Fibroblast of upper back skin (primary cell): ENCODE measurements at regions not wholly inside any gene's neighbourhood (a gene's known extent, or its start where the extent isn't known, plus 50 kb on each side); places are given as distances from the start of the nearest gene placed in this dataset.

Experiments
- DNase-seq: peaks from one replicate; pipeline ENCODE4 v3.0.0-alpha.2; 2013

DNA sequence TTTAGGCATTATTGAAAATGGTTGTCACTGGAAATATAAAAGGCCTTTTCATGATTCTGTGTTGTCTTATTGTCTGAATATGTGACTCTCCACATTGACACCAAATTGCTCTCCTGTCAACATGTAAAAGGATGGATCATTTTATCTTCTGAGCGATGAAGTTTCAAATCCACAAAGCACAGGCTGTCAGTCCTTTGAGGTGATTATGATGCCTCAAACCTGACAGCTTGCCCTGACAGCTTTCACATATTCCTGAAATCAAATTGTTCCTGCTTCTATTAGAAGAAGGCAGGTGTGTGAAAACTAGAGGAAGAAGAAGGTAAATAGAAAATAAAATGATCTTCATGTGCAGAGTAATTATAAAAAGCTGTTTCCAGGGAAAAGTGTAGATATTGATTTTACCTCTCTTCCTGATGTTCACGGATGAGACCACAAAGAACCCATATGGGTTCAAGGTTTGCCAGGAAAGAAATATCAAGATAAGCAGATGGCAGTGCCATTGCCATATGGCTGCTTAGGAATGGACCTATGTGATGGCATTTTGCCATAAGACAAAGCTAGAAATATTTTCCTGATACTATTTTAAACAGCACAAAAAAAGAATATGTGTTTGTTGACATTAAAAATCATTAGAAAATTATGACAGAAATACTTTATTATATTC is 1006.3 kb upstream of the AGA start:
- DNase-seq, result no peak

DNA sequence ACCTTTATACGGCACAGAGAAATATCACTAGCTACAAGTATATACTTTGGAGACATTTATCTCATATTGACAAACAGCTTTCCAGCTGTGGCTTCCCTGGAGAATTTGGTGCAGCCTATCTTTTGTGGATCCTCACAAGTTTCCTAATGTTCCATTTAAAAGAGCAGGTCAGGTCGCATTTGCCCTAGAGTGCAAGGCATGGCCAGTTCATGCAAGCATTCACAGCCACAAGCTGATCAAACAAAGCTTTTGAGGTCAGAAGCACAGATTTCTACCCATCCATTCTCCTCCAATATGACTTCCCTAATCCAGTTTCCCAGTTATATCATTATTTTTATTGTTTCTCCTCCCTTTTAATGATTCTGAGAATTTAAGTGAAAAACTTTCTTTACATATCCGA is 1008.4 kb upstream of the AGA start:
- no peak for DNase-seq

DNA sequence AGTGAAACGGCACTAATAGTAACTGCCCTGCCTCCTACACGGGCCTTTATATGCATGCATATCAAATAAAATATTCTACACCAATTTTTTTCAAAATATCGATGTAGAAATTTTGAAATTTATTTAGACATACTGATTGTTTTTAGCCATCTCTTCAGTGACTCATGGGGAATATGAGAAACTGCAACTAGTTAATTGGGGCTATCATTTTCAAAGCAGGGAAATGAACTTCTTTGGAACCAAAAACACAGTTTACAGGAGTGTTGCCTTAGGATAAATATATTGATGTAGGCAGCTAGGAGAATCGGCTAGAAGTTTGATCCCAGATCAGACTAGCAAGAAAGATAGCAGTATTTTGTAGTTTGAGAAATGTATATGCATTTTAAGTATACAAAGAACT is 1010.8 kb upstream of the AGA start:
- DNase-seq, result no peak

DNA sequence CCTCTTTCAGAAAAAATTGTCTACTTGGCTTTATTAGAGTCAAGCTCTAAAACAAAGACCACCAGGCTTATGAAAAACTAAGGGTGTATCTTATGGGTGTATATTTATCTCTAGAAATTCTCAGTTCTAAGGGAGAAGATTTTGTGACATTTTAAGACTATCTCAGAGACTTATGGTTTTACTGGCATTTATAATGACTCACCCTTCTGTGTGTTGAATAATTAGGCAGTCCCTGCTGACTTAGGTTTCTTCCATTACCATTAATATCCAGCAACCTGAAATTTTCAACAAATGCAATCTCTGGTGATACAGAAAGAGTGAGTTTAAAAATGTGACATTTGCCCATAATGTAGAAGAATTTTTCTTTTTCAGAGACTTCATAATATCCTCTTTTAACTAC is 1015.0 kb upstream of the AGA start:
- no peak for DNase-seq

DNA sequence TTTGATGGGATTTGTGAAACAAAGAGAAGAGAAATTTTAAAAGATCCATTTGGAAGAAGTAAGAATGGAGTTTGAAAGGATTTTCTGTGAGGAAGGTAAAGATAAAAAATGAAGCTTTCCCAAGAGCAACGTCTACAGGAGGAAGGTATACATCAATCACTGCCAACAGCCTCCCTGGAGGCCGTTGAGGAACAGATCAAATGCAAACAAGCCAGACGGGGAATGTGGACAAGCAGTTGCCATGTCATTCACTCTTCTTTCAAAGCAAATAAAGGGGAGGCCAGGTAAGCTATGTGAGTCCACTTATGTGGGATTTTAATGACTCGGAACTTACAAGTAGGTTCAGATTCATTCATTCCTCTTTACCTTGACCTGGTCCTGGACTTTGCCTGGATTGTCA is 1020.5 kb upstream of the AGA start:
- no peak for DNase-seq

DNA sequence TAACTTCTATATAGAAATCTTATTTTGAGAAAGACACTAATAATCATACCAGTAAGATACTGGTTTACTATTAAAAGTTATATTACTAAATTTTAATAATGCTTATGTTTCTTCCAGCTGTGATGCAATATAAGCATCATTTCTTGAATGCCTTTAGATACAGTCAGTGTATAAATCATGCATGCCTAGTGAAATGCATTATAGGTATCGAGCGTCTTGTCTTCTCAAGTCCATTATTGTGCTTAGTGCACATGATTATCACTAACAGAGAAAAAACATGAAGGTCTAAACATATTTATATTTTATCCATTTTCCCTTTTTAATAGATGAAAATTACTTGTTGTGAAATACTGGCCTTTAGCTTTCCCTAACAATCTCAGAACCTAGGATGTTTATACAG is 1021.5 kb upstream of the AGA start:
- no peak for DNase-seq

DNA sequence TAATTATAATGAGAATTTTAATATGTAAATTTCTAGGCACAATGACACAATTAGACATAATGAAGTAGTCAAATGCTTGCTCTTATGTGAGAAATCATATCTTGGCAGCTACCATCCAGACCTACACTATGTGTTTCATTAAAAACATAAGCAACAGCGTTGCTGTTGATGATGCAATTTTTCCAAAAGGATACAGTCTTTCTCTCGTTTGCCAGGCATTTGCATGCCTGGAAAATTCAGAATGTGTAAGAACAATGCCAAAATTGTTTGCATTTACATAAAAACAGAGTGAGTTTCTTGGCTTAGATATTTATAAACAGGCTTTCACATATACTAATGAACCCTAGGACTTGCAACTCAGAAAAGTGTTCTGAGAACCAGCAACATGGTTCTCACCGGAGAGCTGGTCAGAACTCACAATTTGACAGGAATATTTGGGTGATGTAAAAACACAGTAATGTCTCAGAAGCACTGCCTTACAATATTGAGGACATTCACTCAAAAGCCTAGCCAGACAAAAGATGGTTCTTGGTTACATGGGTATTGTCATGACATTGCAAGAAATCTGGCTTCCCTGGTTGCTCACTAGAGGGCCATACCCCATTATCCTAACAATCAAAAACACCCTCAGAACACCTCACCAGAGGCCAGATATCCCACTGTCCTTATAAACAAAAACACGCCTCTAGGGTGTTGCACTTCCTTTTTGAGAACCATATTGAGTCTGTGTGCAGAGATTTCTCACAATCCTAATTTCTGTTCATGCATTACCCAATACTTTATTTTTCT is 1029.0 kb upstream of the AGA start:
- DNase-seq, result no peak

DNA sequence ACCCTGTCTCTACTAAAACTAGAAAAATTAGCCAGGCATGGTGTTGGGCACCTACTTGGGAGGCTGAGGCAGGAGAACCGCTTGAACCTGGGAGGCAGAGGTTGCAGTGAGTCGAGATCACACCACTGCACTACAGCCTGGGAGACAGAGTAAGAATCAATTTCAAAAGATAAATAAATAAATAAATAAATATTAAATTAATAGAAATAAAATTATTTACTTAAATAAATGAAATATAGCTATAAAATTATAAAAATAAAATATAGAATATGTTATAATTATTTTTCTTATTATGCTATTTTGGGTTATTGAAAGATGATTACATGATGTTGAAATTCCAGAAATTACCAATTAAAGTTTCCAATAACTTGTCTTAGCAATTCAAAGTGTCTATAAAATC is 1029.8 kb upstream of the AGA start:
- DNase-seq, result no peak

DNA sequence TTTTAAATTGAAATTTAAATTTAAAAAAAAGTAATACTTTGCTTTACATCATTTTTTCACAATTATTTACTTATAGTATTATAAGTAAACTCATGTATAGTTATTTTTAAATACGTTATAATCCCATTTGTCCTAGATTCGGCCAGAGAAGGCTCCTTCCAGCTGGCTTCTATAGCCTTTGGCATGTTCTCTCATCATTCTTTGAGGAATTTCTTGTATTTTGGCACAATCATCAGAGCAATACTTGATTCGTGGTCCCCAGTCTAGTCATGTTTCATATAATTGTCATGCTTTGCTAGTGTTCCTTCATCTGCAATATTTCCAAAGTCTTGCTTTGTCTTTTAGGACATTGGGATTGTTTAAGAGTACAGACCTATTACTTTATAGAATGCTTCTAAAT is 1037.9 kb upstream of the AGA start:
- no peak for DNase-seq

DNA sequence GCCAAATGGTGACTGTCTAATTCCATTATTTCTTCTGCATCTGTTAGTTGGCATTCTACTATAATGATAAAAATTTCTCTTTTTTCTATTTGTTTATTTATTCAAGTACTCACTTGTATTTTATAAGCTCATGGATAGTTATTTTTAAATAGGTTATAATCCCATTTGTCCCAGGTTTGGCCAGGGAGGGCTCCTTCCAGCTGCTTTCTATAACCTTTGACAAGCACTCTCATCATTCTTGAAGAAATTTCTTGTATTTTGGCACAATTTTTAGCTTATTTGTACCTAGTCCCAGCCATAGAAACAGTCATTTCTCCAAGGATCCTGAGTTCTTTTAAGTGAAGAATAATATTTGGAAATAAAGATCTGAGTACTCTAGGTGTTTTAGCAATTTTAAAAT is 1038.6 kb upstream of the AGA start:
- no peak for DNase-seq

DNA sequence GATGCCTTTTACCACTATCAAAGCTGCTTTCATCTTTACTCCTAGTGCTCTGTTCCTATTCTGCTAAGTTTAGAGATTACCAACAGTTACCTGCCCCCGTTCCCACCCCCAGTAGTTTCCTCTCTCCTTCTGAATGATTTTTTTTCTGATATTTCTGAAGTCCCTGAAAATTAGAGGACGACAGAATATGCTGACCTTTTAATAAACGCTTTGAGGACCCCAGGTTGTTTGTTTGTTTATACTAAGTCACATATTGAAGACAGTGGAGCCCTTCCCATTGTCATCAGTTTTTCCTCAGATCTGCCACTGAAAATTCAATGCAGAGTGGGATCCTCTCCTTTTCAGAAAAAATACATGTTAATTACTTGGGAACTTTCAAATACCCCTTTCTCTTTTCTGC is 1039.3 kb upstream of the AGA start:
- DNase-seq, result no peak

DNA sequence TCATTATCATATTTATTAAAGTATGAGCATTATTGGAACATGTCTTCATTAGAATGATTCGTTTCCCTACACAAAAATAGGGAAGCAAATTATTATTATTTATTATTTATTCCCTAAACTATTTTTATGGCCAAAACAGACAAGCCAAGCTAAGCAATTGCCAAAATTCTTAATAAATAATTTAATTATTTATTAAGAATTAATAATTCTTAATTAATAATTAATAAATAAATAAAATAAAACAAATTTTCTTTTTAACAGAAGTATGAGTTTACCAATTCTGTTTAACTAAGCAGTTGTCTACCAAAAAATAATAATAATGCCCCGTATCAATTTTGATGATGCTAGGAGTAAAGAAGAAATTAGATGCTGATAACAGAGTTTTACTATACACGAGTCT is 1080.8 kb upstream of the AGA start:
- no peak for DNase-seq

DNA sequence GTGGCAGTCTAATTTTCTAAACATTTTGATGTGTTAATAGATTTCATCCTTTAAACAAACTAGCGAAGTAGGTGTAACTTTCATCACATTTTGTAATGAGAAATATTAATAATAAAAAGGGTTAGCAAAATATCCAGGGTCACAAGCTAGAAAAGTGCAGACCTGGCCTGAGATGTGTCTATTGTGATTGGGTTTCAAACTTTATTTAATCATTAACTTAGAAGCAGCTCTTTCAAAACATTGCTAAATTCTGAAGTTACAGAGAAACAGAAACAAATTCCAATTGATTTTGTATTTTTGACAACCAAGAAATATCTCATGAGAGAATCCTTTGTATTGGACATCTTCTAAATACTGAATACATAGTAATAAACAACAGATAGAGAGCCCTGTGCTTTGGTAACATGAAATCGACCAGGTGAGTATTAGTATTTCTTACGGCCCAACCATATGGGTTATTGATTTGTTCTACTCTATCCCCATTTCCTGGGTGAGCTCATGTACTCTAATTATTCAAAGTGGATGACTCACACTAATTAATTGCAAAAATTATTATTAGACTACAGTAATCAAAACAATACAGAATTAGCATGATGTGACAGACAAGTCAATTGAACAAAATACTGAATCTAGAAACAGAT is 1093.8 kb upstream of the AGA start:
- no peak for DNase-seq

DNA sequence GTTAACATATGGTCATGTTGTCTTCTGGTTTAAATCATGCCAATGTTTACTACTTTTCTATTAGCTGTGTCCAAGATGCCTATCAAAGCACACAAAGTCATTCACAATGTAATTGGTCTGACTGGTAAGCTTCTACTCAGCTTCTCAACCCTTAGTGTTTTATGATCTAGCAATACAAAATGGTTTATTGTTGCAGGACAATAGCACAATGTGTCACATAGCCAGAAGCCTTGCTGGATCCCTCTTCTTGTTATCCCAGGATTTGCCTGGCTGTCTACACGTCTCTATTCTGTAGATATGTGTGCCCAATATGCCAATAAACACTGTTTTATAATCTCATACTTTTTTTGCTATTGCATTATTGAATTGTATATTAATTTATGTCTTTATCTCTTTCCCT is 1111.0 kb upstream of the AGA start:
- DNase-seq, result no peak

DNA sequence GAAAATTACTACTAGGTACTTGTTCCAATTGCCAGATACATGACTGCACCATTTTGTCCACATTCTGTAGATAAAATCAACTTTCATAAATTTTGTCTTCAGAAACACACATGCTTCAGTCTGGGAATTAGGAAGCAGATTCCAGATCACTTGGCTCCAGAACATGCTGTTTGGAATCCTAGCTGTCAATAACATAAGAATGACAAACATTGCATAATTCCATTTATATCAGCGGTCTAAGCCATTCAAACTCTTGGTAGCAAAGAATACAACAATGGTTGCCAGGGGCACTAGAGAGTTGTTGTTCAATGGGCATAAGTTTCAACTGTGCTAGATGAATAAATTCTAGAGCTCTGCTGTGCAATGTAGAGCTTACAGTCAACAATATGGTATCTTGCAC is 1112.1 kb upstream of the AGA start:
- no peak for DNase-seq

DNA sequence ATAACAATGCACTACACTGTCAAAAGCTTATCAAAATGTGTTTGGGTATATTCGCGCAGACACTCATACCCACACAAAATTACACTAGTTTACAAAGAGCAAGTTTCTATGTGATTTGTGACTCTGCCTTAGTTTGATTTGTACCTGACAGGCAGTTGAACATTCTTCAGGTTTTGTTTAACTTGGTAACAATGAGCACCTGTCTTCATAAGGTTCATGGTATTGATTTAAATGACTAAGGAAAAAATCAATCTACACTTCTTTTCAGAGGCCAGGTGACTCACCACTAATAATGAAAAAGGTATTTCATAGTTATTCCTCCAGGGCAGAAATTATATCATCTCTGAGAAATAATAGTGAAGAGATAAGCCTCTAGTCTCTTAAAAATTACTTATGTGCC is 1114.6 kb upstream of the AGA start:
- no peak for DNase-seq

DNA sequence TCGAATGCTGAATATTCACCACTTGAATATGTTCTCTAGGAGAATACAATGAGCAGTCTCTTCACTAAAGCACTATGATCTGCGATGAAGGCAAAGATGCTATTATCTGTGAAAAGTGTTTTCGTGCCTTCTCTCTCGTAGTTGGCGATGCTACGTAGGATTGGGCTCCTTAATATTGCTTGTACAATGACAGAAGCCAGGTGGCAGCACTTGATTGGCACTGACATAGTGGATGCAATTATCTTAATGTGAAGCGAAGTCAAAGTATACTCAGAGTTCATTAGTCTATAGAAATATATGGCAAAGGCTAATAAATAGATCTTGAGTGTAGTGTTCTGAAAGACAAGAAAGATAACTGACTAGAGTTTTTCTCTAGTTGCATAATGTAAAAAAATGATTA is 1135.7 kb upstream of the AGA start:
- DNase-seq, result no peak

DNA sequence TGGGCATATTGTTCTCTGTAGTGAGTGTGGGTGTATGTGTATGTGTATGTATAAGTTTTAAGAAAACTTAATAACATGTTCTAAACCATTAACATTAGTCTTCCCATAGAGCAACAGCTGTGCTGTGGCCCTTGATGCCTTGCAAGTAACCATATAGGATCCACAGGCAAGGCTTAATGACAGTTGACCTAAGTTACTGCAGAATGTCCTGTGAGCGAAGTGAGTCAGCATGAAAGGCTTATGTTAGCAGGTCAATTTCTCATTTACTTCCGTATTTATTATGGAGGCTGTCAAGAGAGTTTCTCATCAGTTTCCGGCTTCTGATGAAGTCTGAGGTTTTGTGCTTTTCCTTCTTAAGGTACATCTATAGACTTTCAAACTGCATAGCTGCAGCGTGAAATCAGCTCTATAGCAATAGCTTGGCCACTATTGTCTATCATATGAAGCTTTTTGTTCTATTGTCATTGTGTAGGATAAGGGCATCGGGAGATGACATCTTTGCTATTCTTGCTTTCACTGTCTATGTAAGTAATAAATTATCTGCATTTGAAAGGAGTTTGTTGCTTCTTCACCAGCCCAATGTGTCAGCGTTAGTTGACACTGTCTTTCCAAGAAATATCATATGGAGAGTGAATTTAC is 1153.4 kb upstream of the AGA start:
- DNase-seq, result no peak

DNA sequence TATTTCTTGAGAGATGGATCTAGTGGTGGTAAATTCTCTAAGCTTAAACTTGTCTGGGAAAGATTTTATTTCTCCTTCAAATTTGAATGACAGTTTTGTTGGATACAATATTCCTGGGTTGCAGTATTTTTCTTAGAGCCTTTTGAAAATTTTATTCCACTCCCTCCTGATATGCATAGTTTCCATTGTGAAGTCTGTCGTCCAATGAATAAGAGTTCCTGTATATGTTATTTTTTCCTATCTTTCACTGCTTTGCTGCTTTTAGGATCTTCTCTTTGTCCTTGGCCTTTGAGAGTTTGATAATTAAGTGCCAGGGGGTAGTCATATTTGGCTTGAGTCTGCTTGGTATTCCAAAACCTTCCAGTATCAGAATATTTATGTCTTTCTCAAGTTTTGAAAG is 1156.4 kb upstream of the AGA start:
- DNase-seq, result no peak

DNA sequence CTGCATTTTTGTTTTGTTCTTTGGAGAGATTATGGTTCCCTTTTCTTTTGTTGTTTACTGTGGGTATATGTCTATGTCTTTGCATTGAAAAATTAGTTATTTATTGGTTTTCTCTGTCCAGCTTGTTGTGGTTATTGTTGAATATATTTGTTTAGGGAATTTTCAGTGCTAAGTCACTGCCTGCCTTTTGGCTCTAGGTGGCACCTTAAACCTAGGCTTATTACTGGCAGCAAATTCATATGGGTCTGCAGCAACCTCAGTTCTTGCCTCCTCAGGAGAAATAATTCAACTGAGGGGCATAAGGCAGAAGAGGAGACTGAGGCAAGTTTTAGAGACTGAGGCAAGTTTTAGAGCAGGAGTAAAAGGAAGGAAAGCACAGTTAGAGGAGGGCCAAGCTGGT is 1157.3 kb upstream of the AGA start:
- DNase-seq, result no peak

DNA sequence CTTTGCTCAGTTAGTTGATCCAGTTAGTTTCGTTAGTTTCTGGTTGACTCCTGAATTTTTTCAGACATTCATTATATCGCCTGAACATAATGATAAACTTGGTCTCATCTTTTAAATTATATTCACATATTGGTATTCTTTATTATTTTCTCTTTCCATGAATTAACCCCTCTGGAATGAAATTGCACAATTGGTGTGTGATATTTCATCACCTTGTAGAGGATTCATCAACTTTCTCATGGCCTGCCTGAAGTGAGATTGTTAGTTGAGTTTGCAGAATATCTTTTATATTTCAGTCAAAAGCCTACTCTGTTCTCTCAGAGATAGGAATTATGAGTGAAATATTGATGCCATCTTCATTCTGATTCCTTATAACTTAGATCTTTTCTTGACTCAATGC is 1160.6 kb upstream of the AGA start:
- peak; percentile 1 for DNase-seq

DNA sequence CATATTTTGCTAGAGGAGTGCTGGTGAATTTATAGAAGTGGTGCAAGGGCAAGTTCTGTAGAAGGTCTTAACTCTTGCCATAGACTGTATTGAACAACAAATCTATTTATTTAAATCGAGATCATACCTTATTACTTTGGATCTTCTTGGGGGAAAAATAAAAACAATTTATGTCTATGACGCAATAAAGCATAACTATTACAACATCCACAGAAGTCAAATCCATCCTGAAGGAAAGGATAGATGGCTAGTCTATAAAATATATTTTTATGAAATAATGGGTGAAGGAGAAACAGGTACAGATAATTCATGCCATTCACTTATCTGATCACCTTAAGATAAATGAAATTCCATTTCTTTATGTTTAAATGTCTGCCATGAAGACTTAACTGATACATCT is 1168.8 kb upstream of the AGA start:
- DNase-seq, result no peak

DNA sequence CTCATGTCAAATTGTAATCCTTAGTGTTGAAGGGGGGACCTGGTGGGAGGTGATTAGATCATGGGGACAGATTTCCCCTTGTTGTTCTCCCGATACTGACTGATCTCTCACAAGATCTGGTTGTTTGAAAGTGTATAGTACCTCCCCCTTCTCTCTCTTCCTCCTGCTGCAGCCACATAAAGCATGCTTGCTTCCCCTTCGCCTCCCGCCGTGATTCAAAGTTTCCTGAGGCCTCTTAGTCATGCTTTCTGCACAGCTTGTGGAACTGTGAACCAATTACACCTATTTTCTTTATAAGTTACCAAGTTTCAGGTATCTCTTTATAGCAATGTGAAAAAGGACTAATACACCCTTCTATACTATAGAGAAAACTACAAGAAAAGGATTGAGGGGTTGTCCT is 1170.5 kb upstream of the AGA start:
- no peak for DNase-seq

DNA sequence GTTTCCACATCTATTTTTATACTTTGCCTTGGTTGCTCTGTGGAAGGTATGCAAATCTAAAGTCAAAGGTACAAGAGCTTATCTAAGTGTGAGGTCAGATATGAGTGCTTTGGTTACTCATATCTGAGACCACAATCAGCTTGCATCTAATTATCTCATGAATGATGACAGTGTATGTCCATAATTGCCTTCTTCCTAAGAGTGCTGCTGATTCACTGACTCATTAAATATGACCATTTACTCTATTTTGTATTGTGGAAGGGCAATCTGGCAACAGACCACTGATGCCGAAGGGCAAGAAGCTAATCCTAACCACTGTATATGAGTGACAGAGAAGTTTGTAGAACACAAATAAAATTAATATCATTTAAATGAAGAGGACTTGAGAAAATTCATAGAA is 1190.2 kb upstream of the AGA start:
- no peak for DNase-seq
